ENCODE measurements at regions not wholly inside any gene's neighbourhood (a gene's known extent, or its start where the extent isn't known, plus 50 kb on each side); places are given as distances from the start of the nearest gene placed in this dataset.

- TF ChIP-seq CTCF (IDR thresholded peaks at IDR 0.05) (no peak), EP300 (IDR thresholded peaks at IDR 0.05) (no peak), POLR2A (IDR thresholded peaks at IDR 0.05) (no peak)
These were observed 759.7 kb upstream of the ZNF608 start for GRCh38 chr5:125506124-125506523.

Measured in suprapubic skin (tissue), 3 donors.